GM21447 (cell line): ENCODE measurements at regions not wholly inside any gene's neighbourhood (a gene's known extent, or its start where the extent isn't known, plus 50 kb on each side); places are given as distances from the start of the nearest gene placed in this dataset.
A peak's percentile ranks its signal among the peaks of the same experiment; 100 is the strongest.

Experiments
- ATAC-seq: cut with Tn5 transposase; IDR thresholded peaks from one replicate; pipeline ENCODE4 v1.9.1; 2021; ENCODE audit not compliant: unreplicated experiment

GRCh38 chr11:76298255-76298654 is 82.7 kb downstream of the THAP12 start:
- ATAC-seq, result no peak

- ATAC-seq, result no peak
These were observed 84.0 kb downstream of the THAP12 start for GRCh38 chr11:76296731-76297542.

- peak; percentile 65 for ATAC-seq
These were observed 86.9 kb upstream of the WNT11 start for GRCh38 chr11:76293189-76293631.

GRCh38 chr11:76292583-76293188 is 86.4 kb upstream of the WNT11 start:
- ATAC-seq, result no peak

- ATAC-seq, result peak; percentile 35
These were observed 85.5 kb upstream of the WNT11 start for GRCh38 chr11:76291576-76292526.

GRCh38 chr11:76288166-76288980 is 82.1 kb upstream of the WNT11 start:
- ATAC-seq, result no peak

GRCh38 chr11:76287227-76287626 is 80.9 kb upstream of the WNT11 start:
- ATAC-seq, result no peak

- no peak for ATAC-seq
These were observed 79.2 kb upstream of the WNT11 start for GRCh38 chr11:76285397-76286104.

- ATAC-seq, result no peak
These were observed 77.9 kb upstream of the WNT11 start for GRCh38 chr11:76284161-76284560.

GRCh38 chr11:76282811-76283595 is 76.7 kb upstream of the WNT11 start:
- ATAC-seq, result no peak

GRCh38 chr11:76282172-76282571 is 75.9 kb upstream of the WNT11 start:
- no peak for ATAC-seq

GRCh38 chr11:76281558-76281906 is 75.2 kb upstream of the WNT11 start:
- no peak for ATAC-seq

GRCh38 chr11:76280882-76281557 is 74.7 kb upstream of the WNT11 start:
- no peak for ATAC-seq

- no peak for ATAC-seq
These were observed 74.0 kb upstream of the WNT11 start for GRCh38 chr11:76280151-76280881.

- no peak for ATAC-seq
These were observed 73.3 kb upstream of the WNT11 start for GRCh38 chr11:76279646-76280045.

GRCh38 chr11:76279038-76279437 is 72.7 kb upstream of the WNT11 start:
- no peak for ATAC-seq

- ATAC-seq, result no peak
These were observed 72.2 kb upstream of the WNT11 start for GRCh38 chr11:76278526-76278925.
